Umbilical cord (tissue), 1 donor: ENCODE measurements at regions not wholly inside any gene's neighbourhood (a gene's known extent, or its start where the extent isn't known, plus 50 kb on each side); places are given as distances from the start of the nearest gene placed in this dataset.

Source experiments
- DNase-seq: peaks from one replicate; pipeline ENCODE4 v3.0.0-alpha.2; 2015; ENCODE audit warnings: low spot score

DNA sequence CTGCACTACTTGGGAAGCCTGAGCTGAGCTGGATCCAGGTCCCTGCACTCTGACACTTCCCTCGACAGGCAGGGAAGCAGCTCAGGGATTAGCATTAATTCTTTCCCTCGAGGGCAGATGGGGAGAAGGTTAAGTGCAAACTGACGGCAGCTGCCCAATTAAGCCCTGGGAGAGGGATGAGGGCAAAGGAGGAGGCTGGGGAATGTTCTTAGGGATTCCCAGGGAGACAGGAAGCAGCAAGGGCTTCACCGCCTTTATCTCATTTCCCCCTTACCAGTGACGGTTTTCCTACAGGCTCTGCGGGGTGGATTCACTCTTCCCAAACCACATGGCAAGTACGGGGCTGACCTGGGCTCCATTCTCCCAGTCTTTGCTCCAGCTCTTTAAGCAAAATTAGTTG is 519.0 kb upstream of the PROK2 start:
- peak; percentile 65 for DNase-seq

DNA sequence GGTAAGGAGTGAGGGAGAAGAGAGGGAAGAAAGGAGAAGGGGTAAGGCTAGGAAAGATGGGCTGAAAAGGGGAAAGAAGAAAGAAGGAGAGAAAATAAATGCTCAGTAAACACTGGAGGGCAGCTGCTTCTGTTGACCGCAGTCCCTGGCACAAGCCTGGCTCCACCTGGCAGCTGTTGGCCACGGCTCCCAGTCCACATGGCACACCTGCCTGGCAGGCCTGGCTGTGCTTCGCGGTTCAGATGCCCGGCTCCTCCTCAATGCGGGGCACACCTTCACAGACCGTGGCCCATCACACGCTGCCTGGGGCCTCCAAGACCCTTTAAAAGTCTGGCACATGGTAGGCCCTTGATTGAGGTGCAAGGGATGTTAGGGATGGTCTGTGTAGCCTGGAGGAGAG is 516.8 kb upstream of the PROK2 start:
- no peak for DNase-seq

DNA sequence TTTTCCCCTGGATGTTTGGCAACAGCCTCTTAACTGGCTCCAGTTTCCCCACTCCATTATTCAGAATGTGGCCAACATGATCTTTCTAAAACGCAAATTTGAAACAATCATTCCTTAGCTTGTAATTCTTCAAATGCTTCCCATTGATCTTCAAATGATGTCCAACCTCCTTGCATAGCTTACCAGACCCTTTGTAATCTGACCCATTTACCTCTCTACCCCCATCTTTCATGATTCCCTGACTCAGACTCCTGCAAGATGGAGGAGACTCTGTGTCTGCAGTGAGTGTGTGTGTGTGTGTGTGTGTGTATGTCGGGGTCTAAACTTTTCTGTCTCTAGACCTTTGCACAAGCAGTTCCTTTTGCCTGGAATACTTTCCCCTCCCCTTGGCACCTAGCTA is 515.7 kb upstream of the PROK2 start:
- no peak for DNase-seq

DNA sequence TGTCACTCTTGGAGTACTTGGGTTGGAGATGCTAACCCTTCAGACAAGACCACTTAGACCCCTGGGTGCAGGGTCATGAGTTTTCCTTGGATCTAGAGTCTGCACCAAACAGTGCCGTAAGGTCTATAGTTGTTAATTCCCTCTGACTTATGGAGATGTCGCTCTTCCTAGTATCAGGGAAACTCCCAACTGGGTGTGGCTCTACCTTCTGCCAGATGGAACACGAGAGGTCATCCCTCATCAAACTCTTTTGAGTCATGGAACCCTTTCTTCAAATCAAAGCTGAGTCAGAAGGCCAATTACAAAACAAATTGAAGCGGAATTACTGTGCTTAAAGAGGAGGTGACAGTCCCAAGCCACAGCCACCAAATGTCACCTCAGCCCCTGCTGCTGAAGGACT is 514.9 kb upstream of the PROK2 start:
- no peak for DNase-seq

DNA sequence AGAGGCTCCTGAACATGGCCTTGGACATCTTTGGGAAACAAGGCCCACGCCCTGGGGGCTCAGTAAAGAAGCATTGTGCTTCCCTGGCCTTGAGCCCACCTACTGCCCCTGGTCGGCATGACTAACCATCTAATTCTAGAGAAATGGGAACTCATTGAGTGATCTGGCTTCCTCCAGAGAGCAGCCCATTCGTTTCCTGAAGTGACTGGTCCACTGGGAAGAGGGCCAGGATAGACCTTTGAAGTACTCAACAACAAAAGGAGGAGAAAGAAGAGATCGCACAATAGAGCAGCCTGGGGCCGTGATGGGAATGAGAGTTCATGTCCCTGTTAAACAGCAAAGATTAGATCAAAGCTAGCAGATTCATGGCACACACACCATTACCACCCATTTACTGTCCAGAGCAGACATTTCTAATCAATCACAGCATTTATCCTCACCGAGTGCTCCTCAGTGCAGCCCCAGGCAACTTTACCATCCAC is 514.4 kb upstream of the PROK2 start:
- no peak for DNase-seq

DNA sequence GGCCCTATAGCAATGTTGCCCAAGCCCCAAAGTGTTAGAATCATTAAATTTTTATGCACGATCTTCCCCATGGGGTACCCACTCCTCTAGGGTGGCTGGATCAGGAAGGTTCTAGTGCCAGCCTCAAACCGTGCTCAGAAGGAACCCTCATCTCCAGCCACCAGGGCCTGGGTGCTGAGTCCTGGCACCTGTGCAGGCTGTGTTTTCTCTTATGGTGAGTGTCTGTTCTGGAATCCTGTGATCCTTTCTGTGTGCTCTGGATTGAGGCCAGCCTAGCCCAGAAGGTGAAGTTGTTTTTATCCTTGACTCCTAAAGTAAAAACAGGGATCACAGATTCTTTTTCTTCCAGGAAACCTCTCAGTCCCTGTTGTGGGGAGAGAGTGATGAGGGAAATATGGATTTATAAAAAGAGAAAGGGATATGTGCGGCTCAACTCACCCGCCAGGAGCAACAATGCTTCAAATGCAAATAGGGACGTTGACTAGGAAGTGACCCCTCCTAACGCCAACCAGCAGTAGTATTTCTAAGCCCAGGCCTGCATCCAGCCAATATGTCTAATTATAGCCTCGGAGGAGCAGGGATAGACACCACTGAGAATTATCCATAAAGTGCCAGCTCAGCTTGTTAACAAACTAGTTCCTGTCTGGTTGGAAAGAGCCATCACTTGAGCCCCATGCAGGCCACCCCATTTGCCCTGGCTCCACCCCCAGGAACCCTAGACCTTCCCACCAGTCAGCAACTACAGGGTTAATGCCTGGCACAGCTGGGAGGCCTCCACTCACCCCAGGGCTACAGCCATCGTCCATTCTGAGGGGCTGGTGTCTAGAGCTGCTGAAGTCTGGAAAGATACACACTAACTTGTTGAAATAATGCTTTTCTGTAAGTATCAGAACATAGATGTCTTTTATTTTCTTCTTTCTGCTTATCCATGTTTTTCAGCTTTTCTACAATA is 513.5 kb upstream of the PROK2 start:
- no peak for DNase-seq

DNA sequence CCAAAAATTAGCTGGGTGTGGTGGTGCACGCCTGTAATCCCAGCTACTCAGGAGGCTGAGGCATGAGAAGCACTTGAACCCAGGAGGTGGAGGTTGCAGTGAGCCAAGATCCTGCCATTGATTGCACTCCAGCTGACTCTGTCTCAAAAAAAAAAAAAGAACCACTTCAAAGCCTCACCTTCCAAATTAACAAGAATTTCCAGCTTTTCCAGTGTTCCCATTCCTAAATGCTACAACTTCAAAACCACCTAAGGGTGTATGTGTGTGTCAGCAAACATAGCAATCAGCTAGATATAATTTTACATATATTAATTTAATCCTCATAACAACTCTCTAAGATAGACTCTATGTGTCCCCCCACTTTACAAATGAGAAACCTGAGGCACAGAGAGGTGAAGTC is 512.5 kb upstream of the PROK2 start:
- no peak for DNase-seq

DNA sequence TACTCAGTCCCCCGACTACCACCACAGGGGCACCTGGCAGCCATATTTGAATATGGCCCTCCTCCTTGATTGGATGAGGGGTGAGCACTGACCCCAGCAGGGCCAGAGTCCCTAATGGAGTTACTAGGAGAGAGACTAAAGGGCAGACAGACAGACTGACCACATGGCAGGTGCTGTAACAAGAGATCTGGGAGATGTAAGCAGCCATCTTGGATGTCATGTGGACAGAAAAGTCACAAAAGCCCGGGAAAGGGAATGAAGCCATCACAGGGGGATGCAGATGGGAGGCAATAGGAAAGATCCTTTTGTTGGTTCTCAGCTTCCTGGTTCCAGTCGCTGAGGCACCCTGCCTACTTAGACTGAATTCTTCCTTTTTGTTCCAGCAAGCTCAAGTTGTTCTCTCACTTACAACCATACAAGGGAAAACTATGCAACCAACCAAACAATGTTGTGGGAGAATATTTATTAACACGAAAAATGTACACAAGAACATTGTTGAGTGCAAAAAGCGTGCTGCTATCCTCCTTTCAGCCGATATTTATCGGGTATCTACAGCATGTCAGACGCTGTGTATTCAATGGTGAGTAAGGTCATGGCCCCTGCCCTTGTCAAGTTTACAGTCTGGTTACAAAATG is 511.6 kb upstream of the PROK2 start:
- no peak for DNase-seq

DNA sequence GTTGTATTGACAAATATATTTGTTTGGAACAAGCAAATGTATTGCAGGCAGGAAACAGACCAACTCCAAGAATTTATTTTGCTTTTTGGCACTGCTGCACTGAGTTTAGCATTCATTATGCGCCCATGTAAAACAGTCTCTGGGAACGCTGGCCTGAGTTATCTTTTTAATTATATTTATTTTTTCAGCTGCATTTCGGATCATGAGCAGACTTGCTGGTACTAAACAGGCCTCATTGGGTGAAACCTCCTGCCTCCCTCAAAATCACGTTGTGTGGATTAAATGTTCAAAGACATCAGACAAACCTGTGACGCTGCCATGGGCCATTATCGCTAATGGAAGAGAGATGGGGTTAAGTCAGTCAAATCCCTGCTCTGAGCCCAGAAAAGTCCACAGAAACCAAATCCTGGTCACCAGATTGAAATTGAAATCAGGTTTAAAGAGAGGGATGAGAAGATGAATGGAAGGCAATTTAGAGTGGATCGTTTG is 511.1 kb upstream of the PROK2 start:
- peak; percentile 22 for DNase-seq

DNA sequence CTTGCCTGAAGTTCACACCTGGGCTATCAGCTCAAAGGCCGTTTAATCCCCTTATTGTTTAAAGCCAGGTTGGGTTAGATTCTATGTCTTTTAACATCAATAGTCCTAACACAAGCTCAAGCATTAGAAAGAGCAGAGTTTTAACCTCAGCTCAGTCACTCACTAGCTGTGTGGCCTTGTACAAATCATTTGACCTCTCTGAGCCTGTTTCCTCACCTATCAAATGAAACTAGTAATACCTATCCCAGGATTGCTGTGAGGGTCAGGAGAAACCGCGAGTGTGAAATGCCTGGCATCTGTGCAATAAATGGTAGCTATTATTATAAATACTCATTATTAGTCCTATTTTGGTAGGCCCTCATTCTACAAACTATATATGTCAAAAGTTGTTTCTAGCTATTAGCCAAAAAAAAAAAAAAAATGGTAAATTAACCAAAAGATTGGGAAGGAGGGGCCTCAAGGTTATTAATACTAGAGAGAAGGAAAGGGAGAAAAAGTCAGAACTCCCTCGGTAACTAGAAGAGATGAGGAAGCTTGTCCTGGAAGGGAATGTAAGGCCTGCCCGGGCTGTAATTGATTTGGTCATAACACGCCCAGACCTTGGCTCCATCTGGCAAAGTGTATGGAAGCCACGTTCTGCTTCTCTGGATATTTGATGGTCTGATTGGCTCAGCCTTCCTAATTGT is 510.5 kb upstream of the PROK2 start:
- no peak for DNase-seq

DNA sequence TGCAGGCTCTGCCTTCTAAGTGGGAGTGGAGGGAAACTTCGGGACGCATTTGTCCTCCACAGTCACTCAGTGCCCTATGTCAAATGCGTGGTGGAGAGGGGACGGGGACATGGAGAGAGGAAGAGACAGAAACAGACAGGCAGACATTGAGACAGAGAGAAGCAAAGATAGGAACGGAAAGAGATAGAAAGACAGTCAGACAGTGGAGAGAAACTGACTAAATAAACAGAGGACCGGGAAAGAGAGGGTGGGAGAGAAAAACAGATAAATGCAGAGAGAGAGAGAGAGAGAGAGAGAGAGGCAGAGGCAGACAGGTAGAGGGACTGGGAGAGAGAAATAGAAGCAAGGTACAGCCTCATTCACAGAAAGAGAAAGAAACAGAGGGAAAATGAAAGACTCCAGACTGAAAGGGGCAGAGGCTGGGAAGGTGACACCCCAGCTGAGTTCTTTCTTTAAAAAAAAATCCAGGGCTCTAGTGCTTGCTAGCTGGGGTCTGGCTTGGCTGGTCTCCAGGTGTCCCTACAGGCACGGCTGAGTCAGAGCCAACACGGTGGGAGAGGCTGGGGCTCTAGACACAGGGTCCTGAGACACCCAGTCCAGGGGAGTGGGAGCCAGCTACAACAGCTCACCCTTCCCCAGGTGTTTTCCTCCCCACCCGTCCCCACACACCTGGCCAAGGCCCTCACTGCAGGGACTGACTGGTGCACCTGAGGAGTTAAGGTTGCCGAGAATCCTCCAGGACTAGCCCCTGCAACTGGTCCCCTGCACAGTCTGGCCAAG is 506.1 kb upstream of the PROK2 start:
- DNase-seq, result no peak

DNA sequence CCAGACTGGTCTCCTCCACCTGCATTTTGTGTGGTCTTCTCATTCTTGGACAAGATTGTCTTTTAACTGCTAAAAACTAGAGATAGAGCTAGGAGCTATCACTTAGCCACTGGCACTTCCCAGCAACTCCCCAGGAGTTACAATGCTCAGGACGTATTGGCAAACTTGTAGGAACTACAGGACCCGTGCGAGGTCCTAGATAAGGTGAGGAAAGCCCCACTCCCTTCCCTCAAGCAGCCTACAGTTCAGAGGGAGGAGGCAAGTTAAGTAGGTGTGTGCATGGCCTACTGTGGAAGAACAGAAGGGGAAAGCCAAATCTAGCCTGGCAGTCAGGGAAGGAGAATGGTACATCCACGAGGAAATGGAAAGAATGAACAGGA is 504.7 kb upstream of the PROK2 start:
- DNase-seq, result no peak

DNA sequence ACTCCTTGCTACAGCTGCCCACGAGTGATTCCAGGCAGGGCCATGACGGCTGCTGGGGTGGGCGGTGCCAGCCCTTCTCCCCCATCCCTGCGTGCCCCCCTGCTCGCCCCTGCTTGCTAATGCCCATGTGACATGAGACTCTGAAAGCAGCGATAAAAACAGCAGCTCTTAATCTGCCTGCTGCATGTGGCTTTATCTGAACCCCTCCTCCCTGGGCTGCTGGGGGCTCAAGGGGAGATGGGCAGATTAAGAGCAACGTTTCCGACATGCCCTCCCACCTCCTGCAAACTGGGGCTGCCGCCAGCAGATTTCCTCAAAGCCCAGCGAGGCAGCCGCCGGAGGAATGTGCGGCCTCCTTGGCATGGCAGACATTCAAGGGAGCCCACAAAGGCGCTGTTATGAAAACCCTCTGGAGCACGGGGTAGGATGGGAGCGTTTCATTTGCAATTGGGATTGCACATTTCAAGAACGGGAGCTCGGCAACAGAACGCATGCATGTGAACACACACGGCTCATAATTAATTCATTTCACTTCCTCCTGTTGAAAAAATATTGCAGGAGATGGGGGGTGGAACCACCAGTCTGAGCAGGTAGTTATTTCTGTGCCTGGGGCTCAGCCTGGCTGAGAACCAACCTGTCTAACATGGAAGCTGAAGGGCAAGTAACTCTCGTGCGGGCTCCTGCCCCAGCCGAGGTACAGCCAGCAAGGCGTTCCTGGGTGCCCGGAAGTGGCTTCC is 504.2 kb upstream of the PROK2 start:
- peak; percentile 92 for DNase-seq

DNA sequence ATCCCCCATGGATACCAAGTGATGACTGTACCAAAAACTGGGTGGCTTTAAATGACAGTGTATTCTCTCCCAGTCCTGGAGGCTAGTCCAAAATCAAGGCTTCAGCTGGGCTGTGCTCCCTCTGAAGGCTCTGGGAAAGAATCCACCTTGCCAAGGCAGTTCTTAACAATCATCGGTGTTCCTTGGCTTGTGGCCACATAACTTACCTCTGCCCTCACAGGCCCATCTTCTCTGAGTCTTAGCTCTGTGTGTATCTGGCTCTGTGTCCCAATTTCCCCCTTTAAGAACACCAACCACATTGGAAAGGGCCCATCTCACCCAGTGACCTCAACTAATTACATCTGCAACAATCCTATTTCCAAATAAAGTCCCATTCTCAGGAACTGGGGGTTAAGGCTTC is 503.0 kb upstream of the PROK2 start:
- DNase-seq, result no peak

DNA sequence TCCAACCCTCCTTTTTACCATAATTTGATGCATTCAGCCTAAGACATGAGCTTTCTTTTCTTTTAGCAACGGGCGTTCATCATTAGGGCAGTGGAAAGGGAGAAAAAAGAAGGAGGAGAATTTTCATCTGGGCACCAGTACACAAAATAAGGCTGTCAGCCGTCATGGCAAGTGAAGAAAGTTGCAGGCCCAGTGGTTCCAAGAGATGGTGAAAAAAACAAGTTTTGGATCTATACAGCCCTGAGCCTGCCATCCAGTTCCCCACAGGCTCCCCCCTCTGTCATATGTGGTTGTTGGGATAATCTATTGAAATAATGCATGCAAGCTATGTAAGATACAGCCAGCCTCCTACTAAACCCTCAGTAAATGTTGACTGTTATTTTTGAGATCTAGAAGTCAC is 500.6 kb upstream of the PROK2 start:
- DNase-seq, result no peak

DNA sequence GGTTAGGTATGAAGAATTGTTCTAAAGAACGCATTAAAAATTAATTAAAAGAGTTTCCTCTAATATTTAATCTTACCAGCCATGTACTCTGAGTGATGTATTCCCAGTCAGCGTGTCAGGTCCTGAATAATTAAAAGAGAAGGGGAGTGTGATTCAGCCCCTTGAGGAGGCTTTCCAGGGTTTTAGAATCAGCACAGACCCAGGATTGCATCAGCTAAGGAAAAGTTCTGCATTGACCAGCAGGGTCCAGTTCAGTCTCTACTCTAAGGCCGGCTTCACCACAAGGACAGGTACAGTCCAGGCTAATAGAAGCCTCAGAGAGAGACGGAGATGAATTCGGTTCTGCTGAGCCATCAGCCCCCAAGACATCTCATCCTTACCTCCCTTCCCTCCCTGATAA is 499.5 kb upstream of the PROK2 start:
- no peak for DNase-seq

DNA sequence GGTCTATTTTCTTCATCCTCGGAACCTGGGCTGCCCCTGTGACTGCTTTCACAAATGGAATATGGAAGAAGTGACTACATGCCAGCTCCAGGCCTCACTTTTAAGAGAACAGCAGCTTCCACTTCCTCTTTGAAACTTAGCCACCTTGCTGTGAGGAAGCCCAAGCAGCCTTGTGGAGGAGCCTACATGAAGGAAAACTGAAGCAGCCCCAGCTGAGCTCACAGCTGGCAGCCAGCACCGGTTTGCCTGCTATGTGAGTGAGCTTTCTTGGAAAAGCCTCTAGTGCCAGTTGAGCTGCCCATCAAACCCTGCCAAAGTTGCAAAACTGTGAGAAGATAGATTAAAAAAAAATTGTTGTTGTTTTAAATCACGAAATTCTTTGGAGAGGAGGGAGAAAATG is 498.0 kb upstream of the PROK2 start:
- no peak for DNase-seq

DNA sequence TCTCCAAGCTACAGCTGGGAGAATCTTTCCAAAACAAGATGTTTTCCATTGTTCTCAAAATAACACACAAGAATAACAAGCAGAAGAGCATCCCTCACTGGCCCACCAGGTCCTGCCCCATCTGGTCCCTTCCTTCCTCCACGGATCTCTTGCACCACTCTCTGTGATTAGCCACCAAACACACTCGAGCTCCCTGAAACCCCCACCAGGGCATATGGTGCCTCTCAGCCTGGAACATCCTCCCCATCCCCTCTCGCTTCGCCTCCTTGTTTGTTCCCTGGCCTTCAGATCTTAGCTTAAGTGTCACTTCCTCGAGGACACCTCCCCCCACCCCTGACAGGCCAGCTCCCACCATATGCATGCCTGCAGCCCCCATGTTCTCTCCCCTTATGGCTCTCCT is 496.6 kb upstream of the PROK2 start:
- DNase-seq, result no peak

DNA sequence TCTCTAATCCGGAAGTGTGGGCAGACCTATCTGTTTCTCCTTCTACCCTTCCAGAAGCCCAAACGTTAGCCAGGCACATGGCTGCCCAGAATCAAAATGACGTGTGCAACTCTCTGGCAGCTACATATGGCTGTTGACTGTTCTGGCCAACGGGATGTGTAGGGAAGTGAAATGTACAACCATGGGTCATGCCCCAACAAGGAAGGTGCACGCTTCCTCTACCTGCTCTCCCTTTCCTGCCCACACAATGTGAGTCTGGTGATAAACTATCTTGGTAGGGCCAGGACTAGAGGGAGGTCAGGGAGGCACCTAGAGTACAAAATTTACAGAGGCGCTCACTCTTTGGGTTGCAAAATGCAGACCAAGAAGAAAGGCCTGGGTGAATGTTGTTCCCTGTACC is 495.9 kb upstream of the PROK2 start:
- DNase-seq, result no peak

DNA sequence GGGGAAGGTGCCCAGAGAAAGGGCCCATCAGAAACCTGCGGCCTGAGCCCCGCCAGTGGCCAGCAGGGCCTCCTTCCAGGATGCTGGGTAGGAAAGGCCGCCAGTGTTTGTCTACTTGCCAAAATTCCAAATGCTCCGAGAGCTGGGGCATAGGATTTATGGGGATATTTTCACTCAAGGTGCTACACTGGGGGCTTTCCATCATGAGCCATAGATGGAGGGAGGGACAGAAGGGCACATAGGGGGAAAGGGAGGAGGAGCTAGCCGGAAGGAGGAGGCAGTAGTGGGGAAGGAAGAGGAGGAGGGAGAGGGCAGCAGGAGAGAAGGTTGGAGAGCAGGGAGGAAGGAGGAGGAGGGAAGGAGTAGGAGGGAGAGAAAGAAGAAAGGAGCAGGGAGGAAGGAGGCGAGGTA is 494.7 kb upstream of the PROK2 start:
- DNase-seq, result peak; percentile 72

DNA sequence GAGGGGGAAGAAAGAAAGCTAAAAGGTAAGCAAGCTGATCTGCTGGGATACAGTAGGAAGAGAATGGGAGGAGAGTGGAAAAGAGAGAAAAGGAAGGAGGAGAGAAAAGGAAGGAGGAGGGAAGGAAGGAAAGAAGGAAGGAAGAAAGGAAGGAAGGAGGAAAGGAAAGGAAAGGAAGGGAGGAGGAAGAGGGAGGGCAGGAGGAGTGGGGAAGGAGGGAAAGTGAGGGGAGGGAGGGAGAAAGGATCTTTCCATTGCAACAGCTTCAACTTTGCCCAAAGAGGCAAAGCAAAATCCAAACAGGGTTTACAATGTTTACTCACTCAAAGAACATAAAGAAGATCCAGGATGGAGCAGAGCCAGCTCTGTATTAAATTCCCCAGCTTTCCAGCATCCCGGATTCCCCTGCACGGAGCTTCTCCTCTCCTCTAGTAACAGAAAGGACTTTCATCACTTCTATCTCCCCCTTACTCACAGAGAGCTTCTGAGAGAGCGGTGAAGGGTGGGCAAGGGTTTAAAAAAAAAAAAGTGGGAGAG is 494.2 kb upstream of the PROK2 start:
- peak; percentile 92 for DNase-seq
